HUES64 (cell line): ENCODE measurements at regions not wholly inside any gene's neighbourhood (a gene's known extent, or its start where the extent isn't known, plus 50 kb on each side); places are given as distances from the start of the nearest gene placed in this dataset.

Experiments
- H3K27ac ChIP-seq: 2 replicates; pipeline ENCODE4 v1.7.0; 2013; ENCODE audit warnings: low read depth, low read length, inconsistent platforms
- H3K27me3 ChIP-seq: 2 replicates; pipeline ENCODE4 v1.6.1; 2013; ENCODE audit warnings: mild to moderate bottlenecking, low read length; ENCODE audit not compliant: insufficient read depth
- H3K36me3 ChIP-seq: 2 replicates; pipeline ENCODE4 v1.6.1; 2013; ENCODE audit warnings: mild to moderate bottlenecking, low read length; ENCODE audit not compliant: insufficient read depth
- H3K4me1 ChIP-seq: 2 replicates; pipeline ENCODE4 v1.6.1; 2013; ENCODE audit warnings: mild to moderate bottlenecking, low read length, moderate library complexity; ENCODE audit not compliant: insufficient read depth
- H3K4me3 ChIP-seq: 2 replicates; pipeline ENCODE4 v1.5.1; 2013; ENCODE audit warnings: mild to moderate bottlenecking, low read length, moderate library complexity
- H3K9ac ChIP-seq: 2 replicates; pipeline ENCODE4 v1.6.1; 2013; ENCODE audit warnings: mild to moderate bottlenecking, low read depth, low read length
- H3K9me3 ChIP-seq: 2 replicates; pipeline ENCODE4 v1.6.1; 2013; ENCODE audit warnings: low read depth, low read length; ENCODE audit not compliant: insufficient read depth
- WGBS: fragments of 150-250, 120-280 bp; methylation state at CpG from one replicate; pipeline ENCODE4 v1.1.7; 2013; ENCODE audit warnings: missing lambda C conversion rate; 5-methylcytosine and 5-hydroxymethylcytosine counted together

DNA sequence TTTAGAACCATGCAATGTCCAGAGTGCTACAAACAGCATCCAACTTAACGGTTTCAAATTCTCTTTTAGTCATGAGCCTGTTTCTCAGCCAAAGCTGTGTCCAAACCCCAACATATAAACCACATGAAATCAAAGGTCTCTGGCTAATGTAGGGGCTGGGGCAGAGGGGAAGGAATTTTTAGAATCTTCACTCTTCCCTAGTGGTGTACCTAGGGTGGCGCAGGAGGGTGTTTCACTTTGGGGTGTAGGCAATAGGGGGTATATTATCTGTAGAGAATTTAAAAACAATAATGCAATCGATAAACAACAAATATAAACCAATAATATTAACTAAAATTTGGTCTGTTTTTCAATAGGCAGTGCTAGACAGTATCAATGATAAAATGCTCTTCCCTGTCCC is 132.1 kb upstream of the BRINP1 start:
- 94% methylated on average over 2 of the region's 3 CpGs for WGBS
- no peaks in the 10 kb centered on the region for H3K4me1 ChIP-seq
- no peaks in the 10 kb centered on the region for H3K27me3 ChIP-seq
- H3K9me3 ChIP-seq: no peaks in the 10 kb centered on the region
- no peaks in the 10 kb centered on the region for H3K36me3 ChIP-seq
- no peak overlapping the region for H3K27ac ChIP-seq
- no peak overlapping the region for H3K4me3 ChIP-seq
- no peak overlapping the region for H3K9ac ChIP-seq

- Histone ChIP-seq H3K36me3 (no peaks in the 10 kb centered on the region), H3K4me1 (no peaks in the 10 kb centered on the region), H3K9me3 (no peaks in the 10 kb centered on the region), H3K9ac (no peak overlapping the region), H3K4me3 (no peak overlapping the region), H3K27me3 (no peaks in the 10 kb centered on the region), H3K27ac (no peak overlapping the region)
- WGBS: 90% methylated on average over 6 of the region's 6 CpGs
Measured at GRCh38 chr9:119500072-119500771, 131.0 kb upstream of the BRINP1 start.

- H3K4me1 ChIP-seq: peaks cover 9% of the 10 kb centered on the region; the same call in 1 of the 2 replicates
- H3K9me3 ChIP-seq: no peaks in the 10 kb centered on the region
- no peaks in the 10 kb centered on the region for H3K36me3 ChIP-seq
- H3K4me3 ChIP-seq: no peak overlapping the region
- H3K27ac ChIP-seq: no peak overlapping the region
- no peak overlapping the region for H3K9ac ChIP-seq
- no peaks in the 10 kb centered on the region for H3K27me3 ChIP-seq
- 67% methylated on average over 5 of the region's 6 CpGs for WGBS
Measured at GRCh38 chr9:119487118-119487827, 118.0 kb upstream of the BRINP1 start.

DNA sequence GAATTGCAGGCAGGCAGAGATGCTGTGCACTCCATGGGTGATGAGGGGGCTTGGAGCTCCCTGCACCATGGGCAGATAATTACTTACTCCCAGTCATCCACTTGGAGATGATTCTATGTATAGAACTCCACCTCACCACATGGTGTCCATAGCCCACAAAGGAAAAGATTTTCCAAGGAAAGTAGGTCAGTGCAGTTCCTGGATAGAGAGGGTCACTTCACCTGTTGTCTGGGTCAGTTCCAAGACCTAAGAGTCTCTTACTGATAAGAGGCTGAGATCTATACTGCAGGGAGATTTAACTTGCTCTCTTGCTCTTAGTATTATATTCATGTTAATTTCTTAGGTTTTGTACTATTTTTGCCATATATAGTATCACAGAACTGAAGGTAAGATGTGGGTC is 113.9 kb upstream of the BRINP1 start:
- Histone ChIP-seq H3K4me1 (peaks cover 9% of the 10 kb centered on the region; the same call in 1 of the 2 replicates), H3K36me3 (no peaks in the 10 kb centered on the region), H3K9ac (no peak overlapping the region), H3K9me3 (no peaks in the 10 kb centered on the region), H3K27ac (no peak overlapping the region), H3K27me3 (no peaks in the 10 kb centered on the region), H3K4me3 (no peak overlapping the region)

GRCh38 chr9:119477197-119477596 is 108.0 kb upstream of the BRINP1 start:
- Histone ChIP-seq H3K9me3 (no peaks in the 10 kb centered on the region), H3K4me3 (no peak overlapping the region), H3K9ac (no peak overlapping the region), H3K36me3 (no peaks in the 10 kb centered on the region), H3K4me1 (no peaks in the 10 kb centered on the region), H3K27me3 (no peaks in the 10 kb centered on the region), H3K27ac (no peak overlapping the region)
- 79% methylated on average over 7 of the region's 7 CpGs for WGBS

GRCh38 chr9:119458068-119458467 is 88.8 kb upstream of the BRINP1 start:
- H3K9me3 ChIP-seq: no peaks in the 10 kb centered on the region
- H3K9ac ChIP-seq: no peak overlapping the region
- WGBS: 68% methylated on average over 3 of the region's 3 CpGs
- no peaks in the 10 kb centered on the region for H3K27me3 ChIP-seq
- no peak overlapping the region for H3K27ac ChIP-seq
- H3K4me1 ChIP-seq: no peaks in the 10 kb centered on the region
- no peaks in the 10 kb centered on the region for H3K36me3 ChIP-seq
- no peak overlapping the region for H3K4me3 ChIP-seq

DNA sequence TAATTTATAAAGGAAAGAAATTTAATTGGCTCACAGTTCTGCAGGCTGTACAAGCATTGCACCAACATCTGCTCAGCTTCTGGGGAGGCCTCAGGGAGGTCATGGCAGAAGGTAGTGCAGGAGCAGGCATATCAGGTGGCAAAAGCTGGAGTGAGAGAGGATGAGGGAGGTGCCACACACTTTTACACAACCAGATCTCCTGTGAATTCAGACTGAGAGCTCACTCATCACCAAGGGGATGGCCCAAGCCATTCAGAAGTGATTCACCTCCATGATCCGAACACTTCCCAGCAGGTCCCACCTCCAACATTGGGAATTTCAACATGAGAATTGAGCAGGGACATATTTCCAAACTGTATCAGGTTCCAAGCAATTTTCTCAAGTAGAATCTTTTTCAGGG is 84.7 kb upstream of the BRINP1 start:
- no peaks in the 10 kb centered on the region for H3K9me3 ChIP-seq
- H3K27ac ChIP-seq: no peak overlapping the region
- no peaks in the 10 kb centered on the region for H3K36me3 ChIP-seq
- H3K4me3 ChIP-seq: no peak overlapping the region
- no peaks in the 10 kb centered on the region for H3K4me1 ChIP-seq
- no peaks in the 10 kb centered on the region for H3K27me3 ChIP-seq
- H3K9ac ChIP-seq: no peak overlapping the region
- 84% methylated on average over 1 of the region's 1 CpG for WGBS

DNA sequence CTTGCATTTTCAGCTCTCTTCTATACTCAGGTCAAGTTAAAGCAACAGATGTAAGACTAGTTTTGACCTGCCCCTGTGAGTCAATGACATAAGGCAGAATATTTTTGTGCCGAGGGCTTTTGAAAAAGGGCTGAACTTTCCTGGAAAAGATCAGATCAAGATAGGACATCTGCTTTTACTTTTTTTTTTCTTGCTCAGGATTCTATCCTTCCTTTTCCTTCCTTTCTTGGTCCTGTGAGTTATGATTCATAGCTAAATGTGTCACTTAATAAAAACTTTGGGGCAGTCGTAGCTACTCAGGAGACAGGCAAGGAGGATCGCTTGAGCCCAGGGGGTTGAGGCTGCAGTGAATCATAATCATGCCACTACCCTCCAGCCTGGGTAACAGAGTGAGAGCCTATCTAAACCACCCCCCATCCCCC is 84.3 kb upstream of the BRINP1 start:
- Histone ChIP-seq H3K27ac (no peak overlapping the region), H3K9ac (no peak overlapping the region), H3K4me1 (no peaks in the 10 kb centered on the region), H3K9me3 (no peaks in the 10 kb centered on the region), H3K4me3 (no peak overlapping the region), H3K36me3 (no peaks in the 10 kb centered on the region), H3K27me3 (no peaks in the 10 kb centered on the region)
- 90% methylated on average over 3 of the region's 3 CpGs for WGBS

- no peak overlapping the region for H3K4me3 ChIP-seq
- H3K9me3 ChIP-seq: no peaks in the 10 kb centered on the region
- H3K4me1 ChIP-seq: no peaks in the 10 kb centered on the region
- H3K9ac ChIP-seq: no peak overlapping the region
- H3K36me3 ChIP-seq: no peaks in the 10 kb centered on the region
- H3K27me3 ChIP-seq: no peaks in the 10 kb centered on the region
- no peak overlapping the region for H3K27ac ChIP-seq
Measured at GRCh38 chr9:119451426-119451825, 82.2 kb upstream of the BRINP1 start.

GRCh38 chr9:119443179-119443578 is 73.9 kb upstream of the BRINP1 start:
- WGBS: 80% methylated on average over 4 of the region's 4 CpGs
- Histone ChIP-seq H3K9ac (no peak overlapping the region), H3K36me3 (no peaks in the 10 kb centered on the region), H3K4me3 (no peak overlapping the region), H3K27ac (no peak overlapping the region), H3K27me3 (no peaks in the 10 kb centered on the region), H3K4me1 (peaks cover 22% of the 10 kb centered on the region), H3K9me3 (no peaks in the 10 kb centered on the region)

- WGBS: no CpG with 5 or more reads among the region's 1 CpG
- no peak overlapping the region for H3K9ac ChIP-seq
- H3K9me3 ChIP-seq: no peaks in the 10 kb centered on the region
- no peaks in the 10 kb centered on the region for H3K27me3 ChIP-seq
- no peaks in the 10 kb centered on the region for H3K36me3 ChIP-seq
- H3K4me3 ChIP-seq: no peak overlapping the region
- H3K27ac ChIP-seq: no peak overlapping the region; the same call in 1 of the 2 replicates
- H3K4me1 ChIP-seq: peaks cover 22% of the 10 kb centered on the region
Measured at GRCh38 chr9:119441832-119442231, 72.6 kb upstream of the BRINP1 start.
